Stimulated activated CD8-positive, alpha-beta memory T cell treated with anti-CD3 and anti-CD28 coated beads, Interleukin-2, amount 100 ng/mL, for 48 hours (primary cell): ENCODE measurements at regions not wholly inside any gene's neighbourhood (a gene's known extent, or its start where the extent isn't known, plus 50 kb on each side); places are given as distances from the start of the nearest gene placed in this dataset.

ENCODE experiments used
- DNase-seq, 2 donors: peaks; one replicate each; pipeline ENCODE4 v3.0.0-alpha.2; 2020; ENCODE audit warnings: low read depth in 2 of 2

DNA sequence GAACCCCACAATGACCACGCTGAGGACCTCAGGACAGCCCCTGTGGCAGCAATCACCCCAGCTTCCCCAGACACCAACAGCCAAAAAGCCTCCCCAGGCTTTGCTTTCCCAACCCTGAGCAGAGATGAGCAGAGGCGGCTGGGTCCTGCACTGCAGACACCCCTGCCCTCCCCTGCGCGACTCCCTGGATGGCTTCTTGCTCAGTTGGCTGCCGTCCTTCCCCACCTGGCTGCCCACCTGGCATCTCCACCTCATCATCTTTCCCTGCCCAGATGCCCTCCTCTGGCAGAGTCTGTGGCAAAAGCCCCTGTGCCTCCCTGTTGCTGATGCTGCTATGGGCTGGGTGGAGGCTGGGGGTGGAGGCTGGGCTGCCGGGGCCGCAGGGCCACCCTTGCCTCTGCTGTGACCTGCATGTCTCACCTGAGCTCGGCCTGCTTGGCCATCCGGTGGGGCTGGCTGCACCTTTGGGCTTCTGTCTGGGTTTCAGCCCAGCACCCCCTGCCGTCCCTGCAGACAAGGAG lies 567.7 kb downstream of the TCERG1L start:
- no peak for DNase-seq

DNA sequence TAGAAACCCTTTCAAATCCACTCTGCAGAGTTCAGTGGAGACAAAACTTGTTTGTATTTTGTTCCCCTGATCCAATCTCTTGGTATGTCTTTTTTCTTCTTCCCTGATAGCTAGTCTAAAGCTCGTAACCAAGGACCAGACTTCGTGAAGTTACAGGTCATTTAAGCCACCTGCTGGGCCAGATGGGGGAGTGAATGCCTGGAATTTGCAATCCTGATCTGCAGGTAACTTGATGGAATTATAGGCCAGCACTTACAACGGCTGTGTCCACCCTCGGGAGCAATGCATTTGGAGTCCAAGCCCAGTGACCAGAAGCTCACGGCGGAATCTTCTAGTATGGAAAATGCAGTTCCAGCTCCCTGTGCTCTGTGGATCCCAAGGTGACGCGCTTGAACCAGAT lies 566.9 kb downstream of the TCERG1L start:
- no peak for DNase-seq

DNA sequence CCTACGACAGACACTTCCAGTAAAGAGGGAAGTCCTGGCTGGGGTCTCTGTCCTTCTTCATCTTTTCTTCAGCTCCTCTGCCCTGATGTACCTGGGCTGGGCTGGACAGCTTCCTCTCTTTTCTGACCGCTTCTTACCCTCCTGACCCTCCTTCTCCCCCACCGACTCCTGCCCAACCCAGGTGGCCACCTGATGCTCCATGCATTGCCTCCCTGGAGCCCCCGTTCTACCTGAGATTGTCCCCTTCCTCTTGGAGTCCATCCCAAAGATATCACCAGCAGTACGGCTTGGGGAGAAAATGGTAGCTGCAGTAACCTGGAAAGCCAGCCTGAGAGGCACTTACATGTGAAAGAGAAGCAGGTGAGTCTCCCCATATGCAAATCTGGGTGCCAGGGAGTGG lies 566.3 kb downstream of the TCERG1L start:
- DNase-seq: no peak

DNA sequence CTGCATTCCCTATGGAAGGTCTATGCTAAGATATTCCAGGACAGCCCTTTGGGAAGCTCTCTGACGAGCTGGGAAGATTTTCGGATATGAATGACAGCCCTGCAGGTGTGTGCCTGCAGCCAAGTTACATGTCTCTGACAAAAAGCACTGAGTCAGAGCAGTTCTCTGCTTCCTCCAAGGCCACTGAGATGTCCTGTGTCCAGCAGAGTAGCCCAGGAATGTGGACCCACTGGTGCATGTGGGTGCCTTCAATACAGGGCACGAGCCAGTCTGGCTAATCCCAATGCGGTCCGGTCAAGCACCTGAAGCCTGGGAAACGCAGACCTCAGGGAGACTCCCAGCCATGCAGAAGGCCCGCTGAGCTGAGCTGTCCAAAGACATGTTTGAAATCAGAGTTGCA lies 565.7 kb downstream of the TCERG1L start:
- DNase-seq: no peak

DNA sequence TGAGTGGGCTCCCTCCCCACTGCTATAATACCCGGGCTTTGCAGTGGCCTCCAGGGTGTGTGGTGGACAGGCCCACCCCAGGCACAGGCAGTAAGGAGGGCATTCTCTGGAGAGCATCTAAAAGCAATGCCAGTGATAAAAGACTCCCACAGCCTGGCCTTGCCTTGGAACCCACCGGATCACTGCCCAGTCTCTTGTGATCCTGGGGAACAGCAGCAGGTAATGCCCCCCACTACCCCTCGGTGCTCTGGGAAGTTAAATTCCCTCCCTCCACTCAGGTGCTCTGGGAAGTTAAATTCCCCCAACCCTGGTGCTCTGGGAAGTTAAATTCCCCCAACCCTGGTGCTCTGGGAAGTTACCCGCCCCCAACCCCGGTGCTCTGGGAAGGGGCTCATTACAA lies 565.2 kb downstream of the TCERG1L start:
- DNase-seq: no peak

DNA sequence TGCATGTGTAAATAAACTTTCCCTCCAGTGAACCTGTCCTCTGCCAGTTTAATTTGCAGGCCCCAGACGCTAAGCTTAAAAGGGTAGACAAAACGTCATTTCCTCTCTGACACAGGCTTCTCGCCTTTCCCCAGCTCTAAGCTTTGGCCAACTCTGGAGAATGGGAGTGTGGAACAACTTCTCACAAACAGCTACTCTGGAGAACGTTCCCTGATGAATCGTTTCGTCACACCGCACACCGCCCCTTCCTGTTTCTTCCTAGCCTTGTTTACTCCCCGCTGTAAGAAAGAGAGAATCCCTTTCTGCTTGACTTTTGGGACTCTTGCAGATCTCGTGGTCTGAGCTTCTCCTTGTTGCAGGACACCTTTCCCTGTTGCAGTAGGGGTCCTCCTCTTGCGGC lies 564.2 kb downstream of the TCERG1L start:
- DNase-seq: no peak

DNA sequence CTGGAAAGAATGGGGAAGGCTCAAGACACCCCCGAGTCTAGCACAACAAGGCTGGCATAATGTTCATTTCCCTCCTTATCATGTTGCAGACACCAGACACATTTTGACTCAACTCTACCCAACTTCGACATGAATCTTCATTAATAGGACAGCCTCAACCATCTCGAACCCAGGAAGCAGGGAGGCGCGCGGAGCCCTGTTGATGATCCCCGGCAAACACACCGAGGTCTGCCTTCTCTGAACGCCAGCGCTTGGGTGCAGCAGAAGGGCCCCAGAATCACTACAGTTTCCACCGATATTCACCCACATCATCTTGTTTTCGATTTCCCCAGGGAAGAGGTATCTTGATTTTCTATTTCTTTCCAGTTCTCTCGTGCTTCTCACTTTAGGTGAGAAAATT lies 563.6 kb downstream of the TCERG1L start:
- DNase-seq: no peak

DNA sequence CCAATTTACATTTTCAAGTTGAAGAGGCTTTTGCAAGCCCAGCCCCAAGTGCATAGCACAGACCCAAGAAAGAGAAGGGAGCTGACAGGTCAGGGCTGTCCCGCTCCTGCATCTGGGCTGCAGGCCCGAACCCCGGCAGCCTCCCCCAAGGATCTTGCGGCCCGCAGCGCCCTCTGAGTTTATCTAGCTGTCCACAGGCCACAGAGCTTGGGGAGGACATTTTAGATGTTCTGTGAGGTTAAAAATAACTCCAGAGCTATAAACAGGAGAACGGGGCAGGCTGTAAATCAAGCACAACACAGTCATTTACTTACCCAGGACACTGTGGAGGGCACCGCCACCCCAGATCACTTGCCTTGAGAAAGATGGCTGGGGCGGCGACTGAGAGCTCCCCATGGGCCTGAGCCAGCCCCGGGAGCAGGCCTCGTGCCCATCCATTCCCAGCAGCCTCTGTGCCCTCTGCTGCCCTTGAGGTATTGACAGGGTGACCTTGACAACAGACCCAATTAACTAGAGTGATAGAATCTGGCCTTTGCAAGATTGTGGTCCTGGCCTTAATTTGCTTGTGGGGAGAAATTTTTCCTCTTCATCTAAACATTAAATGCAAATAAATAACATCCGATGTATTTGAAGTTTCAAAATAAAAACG lies 563.0 kb downstream of the TCERG1L start:
- DNase-seq: no peak

DNA sequence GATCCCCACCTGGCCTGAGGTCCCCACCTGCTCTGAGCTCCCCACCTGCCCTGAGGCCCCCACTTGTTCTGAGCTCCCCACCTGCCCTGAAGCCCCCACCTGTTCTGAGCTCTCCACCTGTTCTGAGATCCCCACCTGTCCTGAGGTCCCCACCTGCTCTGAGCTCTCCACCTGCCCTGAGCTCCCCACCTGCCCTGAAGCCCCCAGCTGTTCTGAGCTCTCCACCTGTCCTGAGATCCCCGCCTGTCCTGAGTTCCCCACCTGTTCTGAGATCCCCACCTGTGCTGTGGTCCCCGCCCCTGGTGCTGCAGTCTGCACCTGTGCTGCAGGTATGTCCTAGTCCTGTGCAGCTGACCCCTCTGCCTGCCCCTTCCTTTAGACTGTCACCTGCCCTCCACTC lies 561.6 kb downstream of the TCERG1L start:
- DNase-seq: no peak

DNA sequence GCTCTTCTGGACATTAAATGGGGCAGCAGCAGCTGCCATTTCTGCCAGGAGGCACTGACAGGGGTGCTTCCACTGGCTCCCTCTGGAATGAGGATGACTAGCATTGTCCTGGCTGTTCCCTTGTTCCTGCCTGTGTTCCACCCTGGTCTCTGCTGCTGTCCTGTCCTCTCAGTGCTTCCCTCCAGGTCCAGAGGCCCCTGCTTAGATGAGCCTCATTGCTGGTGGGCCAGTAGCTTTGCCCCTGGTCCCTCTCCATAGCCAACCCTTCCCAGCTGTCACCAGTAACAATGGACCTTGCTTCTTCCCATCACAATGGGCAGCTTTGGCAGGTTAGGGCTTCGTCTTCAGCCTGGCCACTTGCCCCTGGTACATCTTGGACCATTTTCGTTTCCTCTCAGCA lies 561.1 kb downstream of the TCERG1L start:
- DNase-seq: no peak

DNA sequence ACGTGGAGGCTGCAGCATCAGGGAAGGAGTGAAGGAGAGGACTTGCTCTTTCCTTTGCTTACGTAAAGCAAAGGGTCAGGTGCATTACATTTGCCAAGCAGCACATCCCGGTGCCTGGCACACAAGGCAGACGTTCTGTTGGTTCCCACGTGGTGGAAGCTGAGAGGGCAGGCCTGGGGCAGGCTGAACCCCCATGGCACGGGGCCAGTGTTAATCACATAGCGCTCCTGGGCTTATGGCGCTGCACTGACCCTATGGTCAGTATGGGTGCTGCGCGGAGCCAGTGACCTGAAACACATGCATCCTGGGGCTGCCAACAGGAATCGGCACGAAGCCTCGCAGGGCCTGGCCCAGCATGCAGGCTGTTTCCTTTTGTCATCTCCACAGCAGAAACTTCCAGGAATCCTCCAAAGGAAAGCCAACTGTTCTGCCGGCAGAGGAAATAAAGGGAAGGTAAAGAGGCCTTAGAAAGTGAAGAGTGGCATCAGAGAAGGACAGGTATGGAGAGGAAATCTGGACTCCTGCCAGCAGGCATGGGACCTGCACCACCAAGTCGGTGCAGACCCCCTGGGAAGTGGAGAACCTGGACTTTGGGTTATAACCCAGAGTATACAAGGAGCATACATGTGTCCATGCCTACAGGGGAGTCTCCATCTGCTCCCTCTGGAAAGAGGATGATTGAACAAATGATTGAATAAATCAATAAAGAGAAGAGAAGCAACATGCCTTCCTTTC lies 560.2 kb downstream of the TCERG1L start:
- DNase-seq: no peak

DNA sequence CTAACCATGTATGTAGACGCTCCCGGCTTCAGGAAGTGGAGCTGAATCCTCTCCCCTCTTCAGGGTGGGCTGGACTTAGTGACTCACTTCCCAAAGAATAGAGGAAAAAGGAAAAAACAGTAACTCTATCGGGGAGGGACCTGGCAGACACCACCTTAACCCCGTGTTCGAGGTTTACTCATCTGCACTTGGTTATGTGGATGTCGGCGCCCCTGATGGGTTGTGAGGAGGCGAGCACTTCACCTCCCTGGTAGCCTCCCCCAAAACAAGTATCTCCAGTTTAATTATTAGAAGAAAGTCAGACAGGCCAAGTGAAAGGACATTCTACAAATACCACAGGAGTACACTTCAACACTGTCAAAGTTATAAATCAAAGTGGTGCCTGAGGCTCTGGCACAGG lies 559.7 kb downstream of the TCERG1L start:
- DNase-seq: no peak

DNA sequence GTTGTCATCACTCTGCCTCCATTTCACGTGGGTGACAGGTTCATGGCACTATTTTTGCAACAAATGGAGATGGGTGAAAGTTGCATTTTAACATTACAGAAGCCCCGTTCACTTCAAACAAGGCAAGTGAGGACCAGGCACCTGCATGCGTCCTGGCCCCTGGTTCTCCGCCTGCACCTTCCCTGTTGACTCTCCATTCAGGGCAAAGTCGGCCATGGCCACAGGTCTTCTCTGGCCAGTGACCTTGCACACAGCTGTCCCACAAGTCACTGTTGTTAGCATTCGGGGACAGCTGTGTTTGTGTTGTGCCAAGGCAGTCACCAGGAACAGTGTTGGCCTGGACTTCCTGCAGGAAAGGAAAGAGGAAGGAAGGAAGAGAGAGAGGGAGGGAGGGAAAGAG lies 554.9 kb downstream of the TCERG1L start:
- no peak for DNase-seq

DNA sequence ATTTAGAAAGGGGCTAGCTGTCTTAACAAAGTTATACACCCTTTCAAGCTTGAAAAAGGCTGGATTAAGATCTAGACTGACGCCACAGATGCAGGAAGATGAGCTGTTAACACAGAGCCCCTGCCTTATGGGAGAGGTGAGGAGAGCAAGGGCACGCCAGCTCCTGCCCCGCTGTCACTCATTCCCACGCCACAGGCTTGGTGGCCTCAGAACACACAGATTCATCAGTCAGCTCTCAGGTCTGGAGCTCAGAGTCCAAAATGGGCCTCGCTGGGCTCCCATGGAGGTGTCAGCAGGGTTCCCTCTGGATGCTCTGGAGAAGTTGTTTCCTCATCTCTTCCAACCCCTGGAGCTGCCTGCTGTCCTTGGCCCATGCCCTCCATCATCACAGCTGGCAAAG lies 554.2 kb downstream of the TCERG1L start:
- DNase-seq: no peak

DNA sequence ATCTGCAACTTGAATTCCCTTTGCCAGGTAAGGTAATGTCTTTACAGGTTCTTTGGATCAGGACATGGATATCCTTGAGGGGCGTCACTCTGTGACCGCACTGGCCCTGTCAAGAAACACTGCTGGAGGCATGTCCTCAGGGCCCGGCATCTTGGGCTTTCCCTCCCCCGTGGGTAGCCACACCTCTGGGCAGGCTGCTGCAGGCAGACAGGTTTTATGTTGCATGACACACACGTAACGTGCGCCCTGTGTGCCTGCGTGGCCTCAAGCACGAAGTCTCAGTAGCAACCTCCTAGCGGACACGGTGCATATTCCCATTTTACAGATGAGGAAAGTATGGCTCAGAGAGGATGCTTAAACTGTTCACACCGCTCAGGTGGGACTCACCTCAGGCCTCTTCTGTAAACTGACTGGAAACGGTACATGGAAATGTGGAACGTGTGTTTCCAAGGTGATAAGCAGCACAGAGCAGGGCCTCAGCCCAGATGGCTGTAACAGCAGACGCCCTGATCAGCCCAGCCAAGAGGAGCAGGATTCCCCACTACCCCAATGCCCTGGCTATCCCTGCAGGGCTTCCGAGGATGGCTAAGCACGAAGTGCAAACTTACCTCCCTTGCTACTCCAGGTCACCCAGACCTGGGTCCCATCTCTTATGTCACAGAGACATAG lies 553.6 kb downstream of the TCERG1L start:
- DNase-seq: no peak

DNA sequence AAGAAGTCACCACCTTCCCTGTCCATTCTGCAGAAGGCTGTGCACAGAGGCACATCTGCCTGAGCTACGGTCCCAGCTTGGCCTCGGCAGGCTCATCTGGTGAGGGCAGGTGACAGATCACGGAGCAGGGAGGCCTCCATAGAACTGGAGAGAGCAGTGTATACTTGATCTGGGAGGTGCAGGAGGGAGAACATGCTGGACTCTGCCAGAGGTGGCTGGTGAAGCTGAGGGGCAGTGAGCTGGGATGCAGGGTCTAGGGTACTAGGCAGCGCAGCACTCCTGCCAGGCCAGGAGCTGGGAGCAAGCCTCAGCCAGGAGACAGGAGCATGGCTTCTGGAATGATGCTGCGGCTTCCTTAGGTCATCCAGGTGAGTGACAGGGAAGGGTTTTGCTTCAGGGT lies 553.0 kb downstream of the TCERG1L start:
- DNase-seq: no peak

DNA sequence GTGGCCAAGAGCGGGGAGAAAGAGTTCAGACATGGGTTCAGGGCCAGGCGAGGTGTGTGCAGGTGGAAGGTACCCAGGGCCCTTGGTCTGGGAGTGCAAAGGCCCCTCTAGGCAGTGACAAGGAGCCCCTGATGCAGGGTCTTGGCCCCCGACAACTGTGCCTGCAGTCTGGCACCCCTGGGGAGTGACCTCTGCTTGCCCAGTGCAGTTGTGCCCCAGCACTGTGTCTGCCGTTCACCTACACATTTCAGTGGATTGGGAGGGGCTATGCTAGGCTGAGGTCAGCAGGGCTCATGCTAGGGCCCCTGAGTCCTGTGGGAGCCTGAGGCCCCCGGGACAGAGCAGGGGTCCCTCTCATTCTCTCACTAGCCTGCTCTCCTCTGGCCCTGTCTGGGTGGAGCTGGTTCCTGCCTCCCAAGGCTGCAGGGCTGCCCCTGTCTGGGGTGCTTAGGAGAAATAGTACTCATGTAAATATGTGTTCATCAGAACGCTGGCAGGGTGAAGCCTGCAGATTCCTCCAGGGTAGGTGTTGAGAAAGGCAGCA lies 550.4 kb downstream of the TCERG1L start:
- DNase-seq: no peak

DNA sequence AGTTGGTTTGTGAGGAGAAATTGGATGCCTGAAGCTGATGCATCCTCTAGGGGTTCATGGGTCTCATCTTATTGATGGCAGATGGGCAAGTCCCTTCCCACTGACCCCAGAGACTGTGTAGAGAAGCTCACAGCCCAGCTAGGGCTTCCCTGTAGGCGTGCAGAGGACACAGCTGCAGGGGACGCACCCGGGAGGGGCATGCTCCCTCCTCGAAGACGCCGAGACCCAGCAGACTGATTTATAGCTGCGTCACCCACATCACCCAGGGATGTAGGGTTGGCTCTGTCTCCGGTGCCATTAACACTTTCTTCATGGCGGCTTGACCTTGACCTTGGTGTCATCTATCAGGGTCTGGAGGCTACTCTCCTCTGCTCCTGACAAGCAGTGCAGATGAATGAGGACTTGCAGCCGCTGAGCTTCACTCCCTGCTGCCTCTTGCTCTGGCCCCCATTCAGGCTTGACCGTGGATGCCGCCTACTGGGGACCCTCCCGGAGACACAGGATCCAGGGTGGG lies 549.7 kb downstream of the TCERG1L start:
- DNase-seq: no peak

DNA sequence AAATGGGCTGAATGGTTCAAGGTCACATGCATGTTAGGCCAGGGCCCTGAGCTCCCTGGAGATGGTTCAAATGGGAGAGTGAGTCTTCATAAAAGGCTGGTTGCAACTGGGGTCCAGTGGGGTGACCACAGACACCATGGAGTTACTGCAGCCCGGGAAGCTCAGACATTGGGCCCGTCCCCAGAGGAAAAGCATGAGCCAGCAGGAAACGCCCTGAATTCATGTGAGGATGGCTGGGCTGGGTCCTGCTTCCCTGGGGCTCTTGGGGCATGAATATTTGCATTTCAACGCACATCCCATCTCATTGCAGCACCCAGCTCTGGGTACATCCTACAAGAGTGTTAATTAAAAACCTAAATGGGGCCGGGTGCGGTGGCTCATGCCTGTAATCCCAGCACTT lies 549.0 kb downstream of the TCERG1L start:
- DNase-seq: no peak

DNA sequence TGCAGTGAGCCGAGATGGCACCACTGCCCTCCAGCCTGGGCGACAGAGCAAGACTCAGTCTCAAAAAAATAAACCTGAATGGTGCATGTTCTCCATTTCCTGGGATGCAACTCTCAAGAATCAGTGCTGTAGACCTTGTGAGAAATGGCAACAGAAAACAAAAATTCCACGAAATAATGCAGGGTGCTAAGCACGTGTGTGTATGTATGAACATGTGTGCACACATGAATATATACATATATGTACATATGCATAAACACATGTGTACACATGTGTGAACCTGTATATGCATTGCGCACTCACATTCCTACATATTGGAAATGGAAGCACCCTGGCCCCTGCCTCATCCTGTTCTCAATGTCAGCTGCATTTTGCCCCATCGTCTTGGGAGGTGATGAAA lies 548.5 kb downstream of the TCERG1L start:
- DNase-seq: no peak

DNA sequence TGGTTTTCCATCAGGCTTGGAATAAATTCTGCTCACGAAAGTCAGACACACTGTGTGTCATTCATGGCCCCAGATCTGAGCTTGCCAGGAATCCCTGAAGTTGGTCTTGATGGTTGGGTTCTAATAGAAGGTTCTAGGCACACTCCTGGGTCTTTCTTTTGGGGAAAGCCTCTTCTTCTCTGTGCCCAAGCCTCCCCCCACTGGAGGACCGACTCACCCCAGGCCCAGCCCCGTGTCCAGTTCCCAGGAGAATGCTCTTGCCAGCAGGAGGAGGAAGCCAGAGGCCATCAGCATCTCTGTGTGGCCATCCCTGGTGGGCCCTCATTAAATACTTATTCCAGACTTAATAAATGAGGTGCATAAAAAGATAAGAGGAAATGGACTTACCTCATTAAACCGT lies 548.0 kb downstream of the TCERG1L start:
- DNase-seq: no peak

DNA sequence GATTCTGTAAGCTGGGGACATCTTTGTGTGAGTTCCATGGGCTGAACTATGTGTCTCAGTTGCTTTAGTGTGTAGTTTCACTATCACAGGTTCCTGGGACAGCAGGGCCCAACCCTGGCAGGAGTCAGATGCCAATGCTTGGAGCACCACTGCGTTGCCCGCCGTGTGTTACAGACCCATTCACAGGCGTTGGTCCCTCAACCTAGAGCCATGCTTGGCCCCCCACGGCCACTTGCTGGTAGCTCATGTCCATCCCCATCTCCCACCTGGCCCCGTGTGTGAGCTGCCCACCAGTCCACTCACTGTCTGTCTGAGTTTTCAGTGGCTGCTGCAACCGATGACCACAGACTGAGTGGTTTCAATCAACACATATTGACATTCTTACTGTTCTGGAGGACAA lies 546.9 kb downstream of the TCERG1L start:
- DNase-seq: no peak

DNA sequence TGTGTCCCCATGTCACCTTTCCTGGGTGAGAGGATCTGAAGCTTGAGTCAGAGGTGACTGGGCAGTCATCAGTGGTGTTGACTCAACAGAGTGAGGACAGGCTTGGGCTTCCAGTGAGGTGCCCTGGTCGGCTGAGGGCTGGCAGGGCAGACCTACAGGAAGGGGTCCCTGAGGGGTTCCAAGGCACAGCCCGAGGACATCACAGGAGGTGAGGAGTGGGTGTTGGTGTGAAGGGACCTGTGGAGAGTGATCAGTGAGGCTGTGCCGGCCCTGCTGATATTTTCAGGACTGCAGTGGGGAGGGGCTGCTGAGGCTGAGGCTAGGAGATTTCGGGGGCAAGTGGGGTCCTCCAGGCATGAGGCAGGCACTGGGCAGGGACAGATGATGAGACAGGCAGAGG lies 545.5 kb downstream of the TCERG1L start:
- DNase-seq: no peak
